Lung (tissue), 11 donors: ENCODE measurements at regions not wholly inside any gene's neighbourhood (a gene's known extent, or its start where the extent isn't known, plus 50 kb on each side); places are given as distances from the start of the nearest gene placed in this dataset.
A peak's percentile ranks its signal among the peaks of the same experiment; 100 is the strongest.
"Not testable (repeated sequence)": the region's sequence is repeated elsewhere in the genome, so short reads cannot be mapped to it uniquely, and the experiment has no call there.

Experiments used
- ATAC-seq: fragments of 200-7000 bp; cut with Tn5 transposase; one replicate; pipeline ENCODE4 v1.9.1; 2020; ENCODE audit warnings: moderate number of reproducible peaks; ENCODE audit not compliant: insufficient read depth, low FRiP score
- DNase-seq, 3 donors: peaks; one replicate each; pipeline ENCODE4 v3.0.0-alpha.2; 2013 to 2017
- H3K27ac ChIP-seq, 2 donors: one replicate each; pipeline ENCODE4 v1.5.1; 2013; ENCODE audit warnings: mild to moderate bottlenecking in 2 of 2, moderate library complexity in 2 of 2, control low read depth in 1 of 2, inconsistent platforms in 1 of 2, low read depth in 1 of 2, low read length in 1 of 2
- H3K27me3 ChIP-seq, 3 donors: one replicate each; pipeline ENCODE4 v1.5.1; 2013; ENCODE audit warnings: low read length in 2 of 3; ENCODE audit not compliant: control insufficient read depth in 3 of 3, insufficient read depth in 3 of 3
- H3K36me3 ChIP-seq, 4 donors: one replicate each; pipeline ENCODE4 v1.5.1; 2013; ENCODE audit warnings: low read length in 4 of 4, mild to moderate bottlenecking in 1 of 4, moderate library complexity in 1 of 4; ENCODE audit not compliant: control insufficient read depth in 4 of 4, insufficient read depth in 4 of 4
- H3K4me1 ChIP-seq, 5 donors: one replicate each; pipeline ENCODE4 v1.5.1; 2013; ENCODE audit warnings: low read length in 5 of 5, mild to moderate bottlenecking in 2 of 5, moderate library complexity in 1 of 5; ENCODE audit not compliant: control insufficient read depth in 5 of 5, insufficient read depth in 5 of 5
- H3K4me3 ChIP-seq: one replicate; pipeline ENCODE4 v1.5.1; 2013; ENCODE audit warnings: mild to moderate bottlenecking, control low read depth, moderate library complexity
- H3K9ac ChIP-seq, 2 donors: one replicate each; pipeline ENCODE4 v1.5.1; 2013; ENCODE audit warnings: low read length in 2 of 2, control low read depth in 1 of 2; ENCODE audit not compliant: insufficient read depth in 1 of 2
- H3K9me3 ChIP-seq, 4 donors: one replicate each; pipeline ENCODE4 v1.5.1; 2013; ENCODE audit warnings: low read length in 3 of 4, mild to moderate bottlenecking in 1 of 4, moderate library complexity in 1 of 4; ENCODE audit not compliant: control insufficient read depth in 4 of 4, insufficient read depth in 3 of 4
- CTCF ChIP-seq: IDR thresholded peaks from 2 replicates; pipeline ENCODE4 v1.5.1; 2012; ENCODE audit warnings: mild to moderate bottlenecking; ENCODE audit errors: control extremely low read depth, extremely low read depth
- WGBS, 2 donors: extraction: QIAGEN DNeasy Blood & Tissue Kit; methylation state at CpG; one replicate each; pipeline ENCODE4 v1.1.7; 2013; 5-methylcytosine and 5-hydroxymethylcytosine counted together
- donor health status: control.
- donor health status: control.
- donor health status: Bipolar disorder and iron deficiency.
- donor health status: healthy.
- donor health status: DM: yes; HTN: yes; CAD: no.

- H3K36me3 ChIP-seq, H3K4me1 ChIP-seq, DNase-seq, H3K4me3 ChIP-seq, H3K27ac ChIP-seq, ATAC-seq, H3K9ac ChIP-seq, H3K27me3 ChIP-seq, H3K9me3 ChIP-seq: not testable (repeated sequence)
- 82 to 96% methylated on average over 5 to 6 of the region's 6 CpGs for WGBS, 2 donors
Observed at GRCh38 chrX:128000033-128000432, 52.2 kb downstream of the ACTRT1 start.

GRCh38 chrX:127963696-127964095 is 88.5 kb downstream of the ACTRT1 start:
- WGBS, 2 donors, result 79% methylated on average over 1 of the region's 1 CpG
- no peak for TF ChIP-seq CTCF
- H3K4me1 ChIP-seq, result no peaks in the 10 kb centered on the region
- no peaks in the 10 kb centered on the region for H3K27me3 ChIP-seq
- H3K27ac ChIP-seq, result no peak overlapping the region
- no peaks in the 10 kb centered on the region for H3K36me3 ChIP-seq
- DNase-seq (no peak), ATAC-seq (no peak)
- no peak overlapping the region for H3K4me3 ChIP-seq
- peaks cover 0 to 4% (median 0%) of the 10 kb centered on the region in 4 donors for H3K9me3 ChIP-seq
- no peak overlapping the region for H3K9ac ChIP-seq

GRCh38 chrX:127947450-127947849 is 104.8 kb downstream of the ACTRT1 start:
- Histone ChIP-seq H3K27ac (no peak overlapping the region), H3K36me3 (no peaks in the 10 kb centered on the region), H3K4me1 (no peaks in the 10 kb centered on the region), H3K9me3 (peaks cover 0 to 2% (median 0%) of the 10 kb centered on the region in 4 donors), H3K4me3 (no peak overlapping the region), H3K9ac (no peak overlapping the region), H3K27me3 (no peaks in the 10 kb centered on the region)
- 59 to 89% methylated on average over 2 of the region's 2 CpGs for WGBS, 2 donors
- TF ChIP-seq CTCF, result no peak
- DNase-seq (no peak), ATAC-seq (no peak)

GRCh38 chrX:127943571-127943970 is 108.6 kb downstream of the ACTRT1 start:
- 39 to 74% methylated on average over 1 of the region's 1 CpG for WGBS, 2 donors

More at GRCh38 chrX:127943571-127943970, 108.6 kb downstream of the ACTRT1 start:
- DNase-seq (peak in 1 of 3 donors; percentile 0), ATAC-seq (no peak)
- Histone ChIP-seq H3K4me1 (no peaks in the 10 kb centered on the region), H3K9me3 (peaks cover 0 to 2% (median 0%) of the 10 kb centered on the region in 4 donors), H3K27ac (no peak overlapping the region), H3K4me3 (no peak overlapping the region), H3K36me3 (no peaks in the 10 kb centered on the region), H3K27me3 (no peaks in the 10 kb centered on the region), H3K9ac (no peak overlapping the region)
- no peak for TF ChIP-seq CTCF
